ENCODE measurements at regions not wholly inside any gene's neighbourhood (a gene's known extent, or its start where the extent isn't known, plus 50 kb on each side); places are given as distances from the start of the nearest gene placed in this dataset.

GRCh38 chr4:20351360-20352162 lies 99.9 kb downstream of the SLIT2 start:
- in situ Hi-C loops (cut with MboI; ENCODE audit: low sequenced_read_pairs): no loop called here

- in situ Hi-C loops (cut with MboI; ENCODE audit: low sequenced_read_pairs): no loop called here
Observed at GRCh38 chr4:20352163-20352431, 100.4 kb downstream of the SLIT2 start.

- in situ Hi-C loops (cut with MboI; ENCODE audit: low sequenced_read_pairs): no loop called here
Observed at GRCh38 chr4:20353646-20354045, 101.9 kb downstream of the SLIT2 start.

GRCh38 chr4:20354120-20354519 lies 102.4 kb downstream of the SLIT2 start:
- in situ Hi-C loops (cut with MboI; ENCODE audit: low sequenced_read_pairs): no loop called here

- in situ Hi-C loops (cut with MboI; ENCODE audit: low sequenced_read_pairs): no loop called here
Observed at GRCh38 chr4:20356565-20356964, 104.9 kb downstream of the SLIT2 start.

- in situ Hi-C loops (cut with MboI; ENCODE audit: low sequenced_read_pairs): no loop called here
Observed at GRCh38 chr4:20358110-20358509, 106.4 kb downstream of the SLIT2 start.

- in situ Hi-C loops (cut with MboI; ENCODE audit: low sequenced_read_pairs): no loop called here
Observed at GRCh38 chr4:20359692-20360091, 108.0 kb downstream of the SLIT2 start.

- in situ Hi-C loops (cut with MboI; ENCODE audit: low sequenced_read_pairs): no loop called here
Observed at GRCh38 chr4:20362148-20362547, 110.4 kb downstream of the SLIT2 start.

GRCh38 chr4:20364969-20365368 lies 113.3 kb downstream of the SLIT2 start:
- in situ Hi-C loops (cut with MboI; ENCODE audit: low sequenced_read_pairs): no loop called here

GRCh38 chr4:20367446-20367845 lies 115.7 kb downstream of the SLIT2 start:
- in situ Hi-C loops (cut with MboI; ENCODE audit: low sequenced_read_pairs): no loop called here

- in situ Hi-C loops (cut with MboI; ENCODE audit: low sequenced_read_pairs): no loop called here
Observed at GRCh38 chr4:20368926-20369325, 117.2 kb downstream of the SLIT2 start.

- in situ Hi-C loops (cut with MboI; ENCODE audit: low sequenced_read_pairs): no loop called here
Observed at GRCh38 chr4:20370274-20370673, 118.6 kb downstream of the SLIT2 start.

- in situ Hi-C loops (cut with MboI; ENCODE audit: low sequenced_read_pairs): no loop called here
Observed at GRCh38 chr4:20376070-20376469, 124.4 kb downstream of the SLIT2 start.

GRCh38 chr4:20378181-20378580 lies 126.5 kb downstream of the SLIT2 start:
- in situ Hi-C loops (cut with MboI; ENCODE audit: low sequenced_read_pairs): no loop called here

GRCh38 chr4:20381005-20381404 lies 129.3 kb downstream of the SLIT2 start:
- in situ Hi-C loops (cut with MboI; ENCODE audit: low sequenced_read_pairs): no loop called here

- in situ Hi-C loops (cut with MboI; ENCODE audit: low sequenced_read_pairs): no loop called here
Observed at GRCh38 chr4:20383283-20383682, 131.6 kb downstream of the SLIT2 start.

GRCh38 chr4:20383969-20384368 lies 132.3 kb downstream of the SLIT2 start:
- in situ Hi-C loops (cut with MboI; ENCODE audit: low sequenced_read_pairs): no loop called here

GRCh38 chr4:20384456-20384855 lies 132.8 kb downstream of the SLIT2 start:
- in situ Hi-C loops (cut with MboI; ENCODE audit: low sequenced_read_pairs): no loop called here

- in situ Hi-C loops (cut with MboI; ENCODE audit: low sequenced_read_pairs): no loop called here
Observed at GRCh38 chr4:20386001-20386740, 134.5 kb downstream of the SLIT2 start.

- in situ Hi-C loops (cut with MboI; ENCODE audit: low sequenced_read_pairs): no loop called here
Observed at GRCh38 chr4:20386906-20387305, 135.2 kb downstream of the SLIT2 start.

- in situ Hi-C loops (cut with MboI; ENCODE audit: low sequenced_read_pairs): no loop called here
Observed at GRCh38 chr4:20391198-20391597, 139.5 kb downstream of the SLIT2 start.

- in situ Hi-C loops (cut with MboI; ENCODE audit: low sequenced_read_pairs): no loop called here
Observed at GRCh38 chr4:20391912-20392311, 140.2 kb downstream of the SLIT2 start.
